IMR-90 (cell line): ENCODE measurements at regions not wholly inside any gene's neighbourhood (a gene's known extent, or its start where the extent isn't known, plus 50 kb on each side); places are given as distances from the start of the nearest gene placed in this dataset.

Source experiments
- ATAC-seq: fragments of 200-7000 bp; cut with Tn5 transposase; 2 replicates; pipeline ENCODE4 v1.9.1; 2020; ENCODE audit warnings: low read depth, mild to moderate bottlenecking, moderate library complexity
- BruUV-seq: library from RNA; stranded (reverse); fragments of 400-500 nt; replicated peaks from 2 replicates; lab custom pipeline; 2021; lab: Mats Ljungman, UMichigan
- CTCF ChIA-PET: fragments of 300-600 bp; formaldehyde crosslinking; extraction: SDS; loops from one replicate; lab custom pipeline; 2021; ENCODE audit warnings: antibody characterized with exemption; lab: Yijun Ruan, JAX
- POLR2A ChIA-PET: fragments of 300-600 bp; sonication (Branson Sonifier 250); formaldehyde crosslinking; loops from one replicate; lab custom pipeline; 2022; ENCODE audit warnings: antibody characterized with exemption; ENCODE audit not compliant: unreplicated experiment; lab: Charles Lee
- DNase-seq: peaks from one replicate; pipeline ENCODE4 v3.0.0; 2013
- H2AFZ ChIP-seq: replicated peaks from 2 replicates; pipeline ENCODE3; 2013; ENCODE audit warnings: low read length, mild to moderate bottlenecking; ENCODE audit not compliant: poor library complexity
- H2AK5ac ChIP-seq: 2 replicates; pipeline ENCODE4 v1.6.1; 2013; ENCODE audit warnings: low read depth, low read length, inconsistent platforms
- H2AK9ac ChIP-seq: replicated peaks from 2 replicates; pipeline ENCODE3; 2013; ENCODE audit warnings: mild to moderate bottlenecking, low read depth, low read length, moderate library complexity; ENCODE audit not compliant: poor library complexity
- H2BK120ac ChIP-seq: 2 replicates; pipeline ENCODE4 v1.6.1; 2013; ENCODE audit warnings: low read depth, low read length, inconsistent platforms
- H2BK15ac ChIP-seq: 3 replicates; pipeline ENCODE4 v1.6.1; 2013; ENCODE audit warnings: low read depth, low read length, inconsistent platforms
- H2BK20ac ChIP-seq: 2 replicates; pipeline ENCODE4 v1.6.1; 2013; ENCODE audit warnings: low read depth, mild to moderate bottlenecking, inconsistent platforms, low read length, moderate library complexity
- H2BK5ac ChIP-seq: 2 replicates; pipeline ENCODE4 v1.6.1; 2013; ENCODE audit warnings: mild to moderate bottlenecking, low read depth, low read length, inconsistent platforms; ENCODE audit not compliant: poor library complexity, severe bottlenecking
- H3K14ac ChIP-seq: replicated peaks from 2 replicates; pipeline ENCODE4 v1.6.1; 2013; ENCODE audit warnings: low read depth, low read length, inconsistent platforms
- H3K18ac ChIP-seq: 2 replicates; pipeline ENCODE4 v1.6.1; 2013; ENCODE audit warnings: low read depth, low read length, control low read depth
- H3K23ac ChIP-seq: 2 replicates; pipeline ENCODE4 v1.6.1; 2013; ENCODE audit warnings: low read depth, low read length, inconsistent platforms
- H3K27ac ChIP-seq: 2 replicates; pipeline ENCODE4 v1.5.1; 2013; ENCODE audit warnings: mild to moderate bottlenecking, control low read depth, low read length; ENCODE audit not compliant: insufficient read depth
- H3K27me3 ChIP-seq: 2 replicates; pipeline ENCODE4 v1.6.1; 2013; ENCODE audit warnings: low read length; ENCODE audit not compliant: control insufficient read depth, insufficient read depth
- H3K36me3 ChIP-seq: 2 replicates; pipeline ENCODE4 v1.6.1; 2013; ENCODE audit warnings: low read length, mixed read lengths; ENCODE audit not compliant: control insufficient read depth, insufficient read depth
- H3K4ac ChIP-seq: 2 replicates; pipeline ENCODE4 v1.6.1; 2013; ENCODE audit warnings: low read depth, low read length, inconsistent platforms
- H3K4me1 ChIP-seq: 2 replicates; pipeline ENCODE4 v1.6.1; 2013; ENCODE audit warnings: low read length, mixed read lengths; ENCODE audit not compliant: control insufficient read depth, insufficient read depth
- H3K4me2 ChIP-seq: 2 replicates; pipeline ENCODE4 v1.6.1; 2013; ENCODE audit warnings: low read depth, mild to moderate bottlenecking, control low read depth, low read length, moderate library complexity
- H3K4me3 ChIP-seq: 2 replicates; pipeline ENCODE4 v1.5.1; 2013; ENCODE audit warnings: low read depth, mild to moderate bottlenecking, control low read depth, low read length, moderate library complexity; ENCODE audit not compliant: insufficient read depth
- H3K56ac ChIP-seq: 2 replicates; pipeline ENCODE4 v1.6.1; 2013; ENCODE audit warnings: low read length, inconsistent platforms; ENCODE audit not compliant: insufficient read depth; ENCODE audit errors: extremely low read depth
- H3K79me1 ChIP-seq, 2 experiments: 2 replicates each; pipeline ENCODE4 v1.6.1; 2013; ENCODE audit warnings: low read length in 2 of 2, inconsistent platforms in 1 of 2, low read depth in 1 of 2
- H3K9ac ChIP-seq: 2 replicates; pipeline ENCODE4 v1.6.1; 2013; ENCODE audit warnings: low read depth, low read length, control low read depth
- H3K9me1 ChIP-seq: 2 replicates; pipeline ENCODE4 v1.6.1; 2013; ENCODE audit warnings: low read length, inconsistent platforms; ENCODE audit not compliant: insufficient read depth
- H3K9me3 ChIP-seq: 2 replicates; pipeline ENCODE4 v1.6.1; 2013; ENCODE audit warnings: low read length; ENCODE audit not compliant: control insufficient read depth, insufficient read depth
- H4K20me1 ChIP-seq: 2 replicates; pipeline ENCODE4 v1.6.1; 2013; ENCODE audit warnings: low read length, inconsistent platforms; ENCODE audit not compliant: insufficient read depth
- H4K5ac ChIP-seq: 2 replicates; pipeline ENCODE4 v1.6.1; 2013; ENCODE audit warnings: mild to moderate bottlenecking, low read depth, low read length, control low read depth
- H4K8ac ChIP-seq, 2 experiments: 2 replicates each; pipeline ENCODE4 v1.6.1; 2013; ENCODE audit warnings: low read depth in 2 of 2, low read length in 2 of 2, control low read depth in 1 of 2, inconsistent platforms in 1 of 2
- H4K91ac ChIP-seq: 2 replicates; pipeline ENCODE4 v1.6.1; 2013; ENCODE audit warnings: low read depth, low read length, inconsistent platforms; ENCODE audit not compliant: insufficient read depth
- CEBPB ChIP-seq: IDR thresholded peaks from 2 replicates; pipeline ENCODE4 v1.6.1; 2012; ENCODE audit warnings: low read depth, low read length, improper control_type of control experiment
- CHD1 ChIP-seq: IDR thresholded peaks from 2 replicates; pipeline ENCODE4 v1.6.1; 2012; ENCODE audit warnings: low read depth, low read length, improper control_type of control experiment
- MAFK ChIP-seq: IDR thresholded peaks from 2 replicates; pipeline ENCODE4 v1.6.1; 2012; ENCODE audit warnings: low read depth, low read length, improper control_type of control experiment
- MXI1 ChIP-seq: IDR thresholded peaks from 2 replicates; pipeline ENCODE4 v1.6.1; 2012; ENCODE audit warnings: low read depth, mild to moderate bottlenecking, low read length, moderate library complexity, borderline replicate concordance
- NFE2L2 ChIP-seq: fragments of 150-350 bp; IDR thresholded peaks from 2 replicates; pipeline ENCODE4 v1.6.1; 2016; ENCODE audit warnings: low read depth, mild to moderate bottlenecking, low read length
- POLR2A ChIP-seq: IDR thresholded peaks from 2 replicates; pipeline ENCODE4 v1.6.1; 2012; ENCODE audit warnings: mild to moderate bottlenecking, low read depth, low read length
- RAD21 ChIP-seq: IDR thresholded peaks from 2 replicates; pipeline ENCODE4 v1.6.1; 2012; ENCODE audit warnings: low read length, improper control_type of control experiment
- RCOR1 ChIP-seq: IDR thresholded peaks from 2 replicates; pipeline ENCODE4 v1.6.1; 2012; ENCODE audit warnings: mild to moderate bottlenecking, low read length, improper control_type of control experiment; ENCODE audit not compliant: insufficient replicate concordance
- USF2 ChIP-seq: fragments of 150-350 bp; IDR thresholded peaks from 2 replicates; pipeline ENCODE4 v1.6.1; 2017; ENCODE audit warnings: mild to moderate bottlenecking, antibody characterized with exemption, low read length, low read depth
- WGBS, 2 experiments: methylation state at CpG; one replicate each; pipeline versions ENCODE4 v1.1.5 to v1.1.7; 2013; ENCODE audit warnings: missing lambda C conversion rate in 2 of 2; ENCODE audit not compliant: insufficient read length in 1 of 2; ENCODE audit errors: extremely low coverage in 2 of 2; 5-methylcytosine and 5-hydroxymethylcytosine counted together
- dilution Hi-C: fragments of 300-500 bp; cut with HindIII; formaldehyde crosslinking; loops from one replicate; pipeline ENCODE4 v1.14.3; 2018; ENCODE audit warnings: low sequenced_read_pairs; ENCODE audit not compliant: unreplicated experiment
- in situ Hi-C: fragments of 300-500 bp; cut with MboI; formaldehyde crosslinking; loops from 3 replicates; pipeline ENCODE4 v1.14.3; 2019; ENCODE audit warnings: low sequenced_read_pairs, inconsistent platforms, mixed read lengths
- intact Hi-C: fragments of 100-400 bp; cut with micrococcal nuclease; formaldehyde crosslinking; loops from 2 replicates; pipeline ENCODE4 v1.10.0; 2022
- TF ChIP-seq, protein P1 (sequence below): fragments of 150-350 bp; IDR thresholded peaks from 2 replicates; pipeline ENCODE4 v1.6.1; 2016; ENCODE audit warnings: low read depth, mild to moderate bottlenecking, low read length, moderate library complexity, borderline replicate concordance

DNA sequence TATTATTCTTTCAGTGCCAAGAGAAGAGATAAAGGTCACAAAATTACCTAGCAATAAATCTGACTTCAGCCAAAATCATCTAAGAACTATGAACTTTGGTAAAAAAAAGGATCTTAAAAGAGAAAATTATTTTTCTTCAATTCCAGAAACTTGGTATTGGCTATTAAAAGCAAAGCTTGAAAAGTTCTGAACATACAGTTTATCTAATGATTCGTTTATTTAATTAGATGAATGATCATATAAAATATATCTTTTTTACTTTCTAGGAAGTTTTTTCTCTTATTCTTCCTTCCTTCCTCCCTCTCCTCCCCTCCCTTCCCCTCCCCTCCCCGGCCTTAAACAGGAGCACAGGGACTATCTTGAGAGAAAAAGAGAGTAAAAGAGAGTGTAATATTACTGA, 536.1 kb downstream of the SOX11 start:
- Histone ChIP-seq H3K9ac (no peak overlapping the region), H3K27ac (no peak overlapping the region), H3K18ac (no peak overlapping the region), H3K56ac (no peak overlapping the region), H2BK20ac (no peak overlapping the region), H3K23ac (no peak overlapping the region), H2AK5ac (no peak overlapping the region), H3K9me3 (no peaks in the 10 kb centered on the region), H4K20me1 (no peaks in the 10 kb centered on the region), H3K4ac (no peak overlapping the region), H3K27me3 (no peaks in the 10 kb centered on the region; the same call in 1 of the 2 replicates), H3K14ac (no peak overlapping the region), H3K4me2 (no peak overlapping the region), H3K9me1 (no peaks in the 10 kb centered on the region), H4K8ac (no peak overlapping the region), H3K36me3 (no peaks in the 10 kb centered on the region), H4K91ac (no peak overlapping the region), H3K79me1 (no peaks in the 10 kb centered on the region), H2AFZ (no peak overlapping the region), H2BK120ac (no peak overlapping the region), H2AK9ac (no peak overlapping the region), H2BK15ac (no peak overlapping the region), H4K5ac (no peak overlapping the region), H3K4me1 (no peaks in the 10 kb centered on the region), H3K4me3 (no peak overlapping the region), H2BK5ac (no peak overlapping the region)
- CTCF ChIA-PET = interaction anchor here (0.6 kb wide), 1 partner anchor 1012 kb away, joined by 3 read pairs; no protein-coding TSS in a partner anchor
- no TSS peak for BruUV-seq
- TF ChIP-seq CEBPB (no peak), MXI1 (no peak), MAFK (no peak), NFE2L2 (no peak), POLR2A (no peak), USF2 (no peak), CHD1 (no peak), RCOR1 (no peak), RAD21 (no peak)
- TF ChIP-seq, protein P1, sequence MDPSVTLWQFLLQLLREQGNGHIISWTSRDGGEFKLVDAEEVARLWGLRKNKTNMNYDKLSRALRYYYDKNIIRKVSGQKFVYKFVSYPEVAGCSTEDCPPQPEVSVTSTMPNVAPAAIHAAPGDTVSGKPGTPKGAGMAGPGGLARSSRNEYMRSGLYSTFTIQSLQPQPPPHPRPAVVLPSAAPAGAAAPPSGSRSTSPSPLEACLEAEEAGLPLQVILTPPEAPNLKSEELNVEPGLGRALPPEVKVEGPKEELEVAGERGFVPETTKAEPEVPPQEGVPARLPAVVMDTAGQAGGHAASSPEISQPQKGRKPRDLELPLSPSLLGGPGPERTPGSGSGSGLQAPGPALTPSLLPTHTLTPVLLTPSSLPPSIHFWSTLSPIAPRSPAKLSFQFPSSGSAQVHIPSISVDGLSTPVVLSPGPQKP = no peak
- ATAC-seq = no peak
- DNase-seq = no peak
- in situ Hi-C loops = no loop called here
- POLR2A ChIA-PET = no interaction called here
- intact Hi-C loops = no loop called here
- no CpG with 5 or more reads among the region's 2 CpGs for WGBS, 2 experiments
- dilution Hi-C loops = no loop called here
